H1 (cell line): ENCODE measurements at regions not wholly inside any gene's neighbourhood (a gene's known extent, or its start where the extent isn't known, plus 50 kb on each side); places are given as distances from the start of the nearest gene placed in this dataset.

Experiments used
- CTCF ChIA-PET: fragments of 300-600 bp; sonication (Branson Sonifier 250); formaldehyde crosslinking; loops from one replicate; lab custom pipeline; 2021; ENCODE audit not compliant: partially characterized antibody; lab: Charles Lee
- POLR2A ChIA-PET: fragments of 300-600 bp; sonication (Branson Sonifier 250); formaldehyde crosslinking; loops from one replicate; lab custom pipeline; 2021; ENCODE audit warnings: inconsistent platforms; ENCODE audit not compliant: partially characterized antibody; lab: Charles Lee
- DNase-seq, 2 experiments: peaks; one replicate each; pipeline versions ENCODE4 v3.0.0 to v3.0.0-alpha.2; 2010 to 2022; ENCODE audit warnings: low spot score in 2 of 2, low read depth in 1 of 2, mixed read lengths in 1 of 2
- FAIRE-seq: peaks from 2 replicates; lab custom pipeline; 2011; peaks lifted over from hg19 to GRCh38; lab: Jason Lieb, UNC
- H2AFZ ChIP-seq: 2 replicates; pipeline ENCODE4 v1.8.1; 2012; ENCODE audit warnings: low read length, inconsistent platforms
- H2AK5ac ChIP-seq: 2 replicates; pipeline ENCODE4 v1.6.1; 2013; ENCODE audit warnings: low read depth, low read length
- H2BK120ac ChIP-seq: replicated peaks from 2 replicates; pipeline ENCODE3; 2013; ENCODE audit warnings: low read depth, low read length, inconsistent platforms
- H2BK12ac ChIP-seq: 2 replicates; pipeline ENCODE4 v1.6.1; 2013; ENCODE audit warnings: low read depth, low read length
- H2BK15ac ChIP-seq: 2 replicates; pipeline ENCODE4 v1.6.1; 2013; ENCODE audit warnings: low read length
- H2BK20ac ChIP-seq: 2 replicates; pipeline ENCODE4 v1.6.1; 2013; ENCODE audit warnings: low read length
- H2BK5ac ChIP-seq: 2 replicates; pipeline ENCODE4 v1.6.1; 2013; ENCODE audit warnings: low read depth, low read length
- H3K14ac ChIP-seq: 2 replicates; pipeline ENCODE4 v1.6.1; 2013; ENCODE audit warnings: inconsistent platforms; ENCODE audit not compliant: insufficient read length
- H3K18ac ChIP-seq: 2 replicates; pipeline ENCODE4 v1.6.1; 2013; ENCODE audit warnings: low read length; ENCODE audit errors: extremely low read depth
- H3K23ac ChIP-seq: 2 replicates; pipeline ENCODE4 v1.6.1; 2013; ENCODE audit warnings: inconsistent platforms; ENCODE audit not compliant: insufficient read length
- H3K23me2 ChIP-seq: 2 replicates; pipeline ENCODE4 v1.6.1; 2013; ENCODE audit warnings: low read depth, low read length
- H3K27ac ChIP-seq: 2 replicates; pipeline ENCODE4 v1.6.1; 2011; ENCODE audit warnings: low read depth, low read length, inconsistent platforms
- H3K27me3 ChIP-seq, 4 experiments: replicated peaks in 1 of 4; 1 replicate in 1 of 4; 2 replicates in 3 of 4; pipeline versions ENCODE4 v1.6.1 to v1.8.1; 2011 to 2013; ENCODE audit warnings: low read length in 3 of 4, mild to moderate bottlenecking in 3 of 4, inconsistent platforms in 2 of 4, mixed read lengths in 2 of 4, moderate library complexity in 1 of 4; ENCODE audit not compliant: control insufficient read depth in 3 of 4, insufficient read depth in 3 of 4; ENCODE audit errors: extremely low read depth in 1 of 4
- H3K36me3 ChIP-seq, 4 experiments: 2 replicates each; pipeline versions ENCODE4 v1.6.1 to v1.8.1; 2011 to 2013; ENCODE audit warnings: mild to moderate bottlenecking in 4 of 4, low read length in 3 of 4, moderate library complexity in 2 of 4, control low read depth in 1 of 4, inconsistent platforms in 1 of 4; ENCODE audit not compliant: insufficient read depth in 4 of 4, control insufficient read depth in 2 of 4
- H3K4ac ChIP-seq: replicated peaks from 2 replicates; pipeline ENCODE3; 2013; ENCODE audit warnings: low read length, low read depth, mixed read lengths, inconsistent platforms; ENCODE audit not compliant: insufficient read length
- H3K4me1 ChIP-seq, 4 experiments: replicated peaks in 1 of 4; 1 replicate in 1 of 4; 2 replicates in 3 of 4; pipeline versions ENCODE4 v1.6.1 to v1.8.1; 2011 to 2013; ENCODE audit warnings: low read length in 3 of 4, inconsistent platforms in 2 of 4, mixed read lengths in 1 of 4; ENCODE audit not compliant: insufficient read depth in 4 of 4, control insufficient read depth in 3 of 4
- H3K4me2 ChIP-seq, 2 experiments: 2 replicates each; pipeline versions ENCODE4 v1.6.1 to v1.8.1; 2011 to 2013; ENCODE audit warnings: low read depth in 2 of 2, low read length in 2 of 2, control low read depth in 1 of 2, inconsistent platforms in 1 of 2, mild to moderate bottlenecking in 1 of 2; ENCODE audit not compliant: insufficient read depth in 1 of 2
- H3K4me3 ChIP-seq, 4 experiments: fragments of 200-600, 300-600 bp in 1 of 4; sonication (generic), shearing (Covaris generic), sonication (Bioruptor Twin) in 1 of 4; 2 replicates each; pipeline versions ENCODE4 v1.5.1 to v1.8.1; 2011 to 2016; ENCODE audit warnings: low read length in 4 of 4, low read depth in 3 of 4, control low read depth in 2 of 4, inconsistent platforms in 2 of 4, mild to moderate bottlenecking in 2 of 4, mixed read lengths in 1 of 4, moderate library complexity in 1 of 4; ENCODE audit not compliant: insufficient read depth in 2 of 4; ENCODE audit errors: extremely low read depth in 1 of 4
- H3K56ac ChIP-seq: replicated peaks from 2 replicates; pipeline ENCODE3; 2013; ENCODE audit warnings: low read depth, mild to moderate bottlenecking, mixed read lengths, low read length, inconsistent platforms; ENCODE audit not compliant: insufficient read length
- H3K79me1 ChIP-seq: 2 replicates; pipeline ENCODE4 v1.6.1; 2013; ENCODE audit warnings: low read depth, low read length, control low read depth
- H3K79me2 ChIP-seq, 2 experiments: 2 replicates each; pipeline versions ENCODE4 v1.6.1 to v1.8.1; 2012 to 2013; ENCODE audit warnings: low read length in 2 of 2, mild to moderate bottlenecking in 2 of 2, inconsistent platforms in 1 of 2; ENCODE audit not compliant: insufficient read depth in 2 of 2, control insufficient read depth in 1 of 2
- H3K9ac ChIP-seq, 4 experiments: replicated peaks in 1 of 4; 1 replicate in 1 of 4; 2 replicates in 3 of 4; pipeline versions ENCODE4 v1.6.1 to v1.8.1; 2011 to 2013; ENCODE audit warnings: low read depth in 3 of 4, low read length in 3 of 4, control low read depth in 2 of 4, mild to moderate bottlenecking in 2 of 4, moderate library complexity in 2 of 4, inconsistent platforms in 1 of 4; ENCODE audit errors: extremely low read depth in 1 of 4
- H3K9me3 ChIP-seq, 2 experiments: 2 replicates each; pipeline versions ENCODE4 v1.6.1 to v1.8.1; 2012 to 2013; ENCODE audit warnings: mild to moderate bottlenecking in 2 of 2, moderate library complexity in 2 of 2, control low read depth in 1 of 2, inconsistent platforms in 1 of 2, low read depth in 1 of 2, low read length in 1 of 2, mixed read lengths in 1 of 2; ENCODE audit not compliant: insufficient read depth in 2 of 2
- H4K20me1 ChIP-seq, 2 experiments: replicated peaks in 1 of 2; 2 replicates each; pipeline versions ENCODE3 to v1.8.1; 2011 to 2013; ENCODE audit warnings: inconsistent platforms in 2 of 2, low read length in 2 of 2, mild to moderate bottlenecking in 1 of 2; ENCODE audit not compliant: insufficient read depth in 2 of 2, control insufficient read depth in 1 of 2
- H4K5ac ChIP-seq: 2 replicates; pipeline ENCODE4 v1.6.1; 2013; ENCODE audit warnings: low read length, low read depth, mixed read lengths, inconsistent platforms; ENCODE audit not compliant: insufficient read length
- H4K8ac ChIP-seq: 2 replicates; pipeline ENCODE4 v1.8.0; 2013; ENCODE audit warnings: mild to moderate bottlenecking, moderate library complexity, low read length, inconsistent platforms; ENCODE audit not compliant: insufficient read depth; ENCODE audit errors: extremely low read depth
- H4K91ac ChIP-seq: replicated peaks from 2 replicates; pipeline ENCODE3; 2013; ENCODE audit warnings: low read length, mixed read lengths, inconsistent platforms; ENCODE audit not compliant: insufficient read length
- CBX5 ChIP-seq: fragments of 300-800, 300-1000 bp; sonication (generic); IDR thresholded peaks from 2 replicates; pipeline ENCODE4 v1.7.1; 2016; ENCODE audit warnings: antibody characterized with exemption, low read length, low read depth
- CBX8 ChIP-seq: fragments of 300-800, 300-1000 bp; sonication (generic); IDR thresholded peaks from 2 replicates; pipeline ENCODE4 v1.7.1; 2016; ENCODE audit warnings: low read depth, low read length, borderline replicate concordance
- CHD2 ChIP-seq: IDR thresholded peaks from 2 replicates; pipeline ENCODE4 v1.6.1; 2012; ENCODE audit warnings: low read length, improper control_type of control experiment
- EZH2 ChIP-seq: fragments of 200-600 bp; sonication (generic); IDR thresholded peaks from 2 replicates; pipeline ENCODE4 v1.7.1; 2012; ENCODE audit warnings: low read depth, mild to moderate bottlenecking, moderate library complexity, low read length, inconsistent platforms; ENCODE audit not compliant: severe bottlenecking
- KDM4A ChIP-seq: IDR thresholded peaks from one replicate; pipeline ENCODE4 v1.7.1; 2012; ENCODE audit warnings: low read depth, mild to moderate bottlenecking, moderate library complexity, low read length, inconsistent platforms; ENCODE audit not compliant: severe bottlenecking
- PHF8 ChIP-seq: fragments of 200-600 bp; sonication (generic); conservative IDR thresholded peaks from 2 replicates; pipeline ENCODE4 v1.7.1; 2012; ENCODE audit warnings: low read depth, mild to moderate bottlenecking, inconsistent platforms, low read length, moderate library complexity
- RAD21 ChIP-seq, 2 experiments: IDR thresholded peaks in 1 of 2; conservative IDR thresholded peaks in 1 of 2; 2 replicates each; pipeline ENCODE4 v1.6.1; 2011; ENCODE audit warnings: low read depth in 2 of 2, low read length in 2 of 2, improper control_type of control experiment in 1 of 2, inconsistent platforms in 1 of 2, mild to moderate bottlenecking in 1 of 2, moderate library complexity in 1 of 2
- RNF2 ChIP-seq: fragments of 200-900, 300-1000 bp; sonication (generic); IDR thresholded peaks from 2 replicates; pipeline ENCODE4 v1.7.1; 2016; ENCODE audit warnings: borderline replicate concordance, low read depth, mild to moderate bottlenecking, antibody characterized with exemption, low read length; ENCODE audit not compliant: poor library complexity, severe bottlenecking; ENCODE audit errors: missing control alignments
- SIN3A ChIP-seq, 2 experiments: IDR thresholded peaks in 1 of 2; conservative IDR thresholded peaks in 1 of 2; 2 replicates each; pipeline ENCODE4 v1.6.1; 2011 to 2012; ENCODE audit warnings: low read length in 2 of 2, improper control_type of control experiment in 1 of 2, low read depth in 1 of 2, mild to moderate bottlenecking in 1 of 2
- SP4 ChIP-seq: IDR thresholded peaks from 2 replicates; pipeline ENCODE4 v1.6.1; 2012; ENCODE audit warnings: low read length, inconsistent platforms
- SUZ12 ChIP-seq: fragments of 200-600 bp; sonication (generic); IDR thresholded peaks from 2 replicates; pipeline ENCODE4 v1.6.1; 2012; ENCODE audit warnings: mild to moderate bottlenecking, inconsistent platforms, low read length, moderate library complexity, mixed read lengths
- TEAD4 ChIP-seq: IDR thresholded peaks from 2 replicates; pipeline ENCODE4 v1.6.1; 2012; ENCODE audit warnings: low read depth, low read length, inconsistent platforms, mixed read lengths
- WGBS, 2 experiments: shearing (Covaris generic) in 1 of 2; methylation state at CpG; one replicate each; pipeline versions ENCODE4 v1.1.6 to v1.1.7; 2013 to 2015; ENCODE audit warnings: low lambda C conversion rate in 2 of 2, mixed read lengths in 2 of 2, inconsistent platforms in 1 of 2, low coverage in 1 of 2, missing lambda C conversion rate in 1 of 2; ENCODE audit not compliant: insufficient replicate concordance in 2 of 2, insufficient coverage in 1 of 2, insufficient read length in 1 of 2; ENCODE audit errors: extremely low coverage in 1 of 2, missing lambda C conversion rate in 1 of 2; 5-methylcytosine and 5-hydroxymethylcytosine counted together

DNA sequence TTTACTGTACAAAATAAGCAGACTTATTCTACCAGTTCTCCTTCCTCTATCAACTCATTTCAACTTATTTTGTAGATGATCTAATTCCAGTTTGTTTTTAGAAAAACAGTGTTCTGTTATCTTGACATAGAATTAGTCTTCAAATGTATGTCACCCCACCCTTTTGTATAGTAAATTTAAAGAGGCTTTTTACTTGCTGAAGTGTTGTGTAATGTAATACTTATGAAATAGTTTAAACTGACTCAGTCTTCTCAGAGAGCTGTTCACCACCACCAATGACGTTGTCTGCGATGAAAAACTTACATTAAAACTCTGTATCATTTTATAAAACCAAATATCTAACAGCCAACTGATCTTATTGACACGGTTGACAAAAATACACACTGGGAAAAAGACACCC, 82.9 kb downstream of the RAP2B start:
- CTCF ChIA-PET: no interaction called here
- TF ChIP-seq SUZ12: no peak
- no peak for TF ChIP-seq RAD21 (IDR thresholded peaks at IDR 0.05 in 1 of 2, conservative IDR thresholded peaks at IDR 0.05 in 1 of 2; ENCODE audit: low read depth in 2 of 2, low read length in 2 of 2)
- no peak for TF ChIP-seq TEAD4
- TF ChIP-seq SIN3A (conservative IDR thresholded peaks at IDR 0.05 in 1 of 2, IDR thresholded peaks at IDR 0.05 in 1 of 2; ENCODE audit: low read depth in 1 of 2, low read length in 2 of 2): no peak
- no peak for TF ChIP-seq CHD2
- no peak for TF ChIP-seq SP4
- no peak for TF ChIP-seq PHF8
- no peak for TF ChIP-seq RNF2
- no peak for TF ChIP-seq KDM4A
- TF ChIP-seq CBX8: no peak
- no peak for TF ChIP-seq EZH2
- TF ChIP-seq CBX5: no peak

More for the DNA sequence above, 82.9 kb downstream of the RAP2B start:
- H2BK15ac ChIP-seq: no peak overlapping the region
- no peak overlapping the region for H4K91ac ChIP-seq
- FAIRE-seq (no peak), DNase-seq (no peak)
- no peaks in the 10 kb centered on the region for H3K27me3 ChIP-seq
- H3K9me3 ChIP-seq: no peaks in the 10 kb centered on the region; a peak in 1 of 4 replicates
- no peaks in the 10 kb centered on the region for H3K79me1 ChIP-seq
- 100% methylated on average over 3 of the region's 3 CpGs; no CpG with 5 or more reads in 1 of the 2 experiments for WGBS, 2 experiments
- H2BK120ac ChIP-seq: no peak overlapping the region
- no peak overlapping the region for H2BK12ac ChIP-seq
- H3K56ac ChIP-seq: no peak overlapping the region
- no peak overlapping the region for H3K18ac ChIP-seq
- H3K9ac ChIP-seq: no peak overlapping the region
- H2AFZ ChIP-seq: no peak overlapping the region
- H2BK20ac ChIP-seq: no peak overlapping the region
- H3K79me2 ChIP-seq: no peaks in the 10 kb centered on the region
- H4K5ac ChIP-seq: no peak overlapping the region
- no peak overlapping the region for H2BK5ac ChIP-seq
- H4K20me1 ChIP-seq: no peaks in the 10 kb centered on the region
- no peaks in the 10 kb centered on the region for H3K4me1 ChIP-seq
- no peak overlapping the region for H2AK5ac ChIP-seq
- H3K14ac ChIP-seq: no peak overlapping the region
- H3K4me2 ChIP-seq: no peak overlapping the region
- no peaks in the 10 kb centered on the region for H3K23me2 ChIP-seq
- no peak overlapping the region for H3K23ac ChIP-seq
- no peaks in the 10 kb centered on the region for H3K36me3 ChIP-seq
- POLR2A ChIA-PET: no interaction called here
- H3K4me3 ChIP-seq: no peak overlapping the region
- no peak overlapping the region for H4K8ac ChIP-seq
- H3K27ac ChIP-seq: no peak overlapping the region
- H3K4ac ChIP-seq: no peak overlapping the region
